MM.1S (cell line): ENCODE measurements at regions not wholly inside any gene's neighbourhood (a gene's known extent, or its start where the extent isn't known, plus 50 kb on each side); places are given as distances from the start of the nearest gene placed in this dataset.

Experiments
- DNase-seq: peaks from one replicate; pipeline ENCODE4 v3.0.0-alpha.2; 2015
- H2AFZ ChIP-seq: fragments of 300-600 bp; sonication (generic); 2 replicates; pipeline ENCODE4 v1.6.0; 2016; ENCODE audit warnings: antibody characterized with exemption, low read length
- H3F3A ChIP-seq: fragments of 300-600 bp; sonication (generic); 2 replicates; pipeline ENCODE4 v1.6.1; 2016; ENCODE audit warnings: mild to moderate bottlenecking, antibody characterized with exemption, low read length, moderate library complexity, mixed read lengths; ENCODE audit not compliant: insufficient read depth
- H3K27ac ChIP-seq: fragments of 300-600 bp; sonication (generic); 2 replicates; pipeline ENCODE4 v1.5.1; 2016; ENCODE audit warnings: mild to moderate bottlenecking, low read length
- H3K27me3 ChIP-seq: fragments of 300-600 bp; sonication (generic); replicated peaks from 2 replicates; pipeline ENCODE4 v1.6.0; 2016; ENCODE audit warnings: low read length; ENCODE audit not compliant: insufficient read depth
- H3K36me3 ChIP-seq: fragments of 300-600 bp; sonication (generic); replicated peaks from 2 replicates; pipeline ENCODE4 v1.6.1; 2016; ENCODE audit warnings: mild to moderate bottlenecking, low read length, mixed read lengths; ENCODE audit not compliant: insufficient read depth
- H3K4me1 ChIP-seq: fragments of 300-600 bp; sonication (generic); 2 replicates; pipeline ENCODE4 v1.6.1; 2016; ENCODE audit warnings: low read length, mixed read lengths
- H3K4me2 ChIP-seq: fragments of 300-600 bp; sonication (generic); 2 replicates; pipeline ENCODE4 v1.6.0; 2016; ENCODE audit warnings: low read depth, low read length
- H3K4me3 ChIP-seq: fragments of 300-600 bp; sonication (generic); 2 replicates; pipeline ENCODE4 v1.5.1; 2016; ENCODE audit warnings: low read length, mixed read lengths
- H3K79me2 ChIP-seq: fragments of 300-600 bp; sonication (generic); 2 replicates; pipeline ENCODE4 v1.6.1; 2016; ENCODE audit warnings: mixed run types, low read length, mixed read lengths
- H3K9ac ChIP-seq: fragments of 300-600 bp; sonication (generic); 2 replicates; pipeline ENCODE4 v1.6.1; 2016; ENCODE audit warnings: low read length, mixed read lengths
- H3K9me2 ChIP-seq: fragments of 300-600 bp; sonication (generic); replicated peaks from 2 replicates; pipeline ENCODE4 v1.6.1; 2016; ENCODE audit warnings: mild to moderate bottlenecking, low read length, mixed read lengths; ENCODE audit not compliant: insufficient read depth
- H3K9me3 ChIP-seq: fragments of 300-600 bp; sonication (generic); replicated peaks from 2 replicates; pipeline ENCODE4 v1.6.1; 2016; ENCODE audit warnings: mild to moderate bottlenecking, low read length, mixed read lengths; ENCODE audit not compliant: insufficient read depth
- H4K20me1 ChIP-seq: fragments of 300-600 bp; sonication (generic); 2 replicates; pipeline ENCODE4 v1.6.1; 2016; ENCODE audit warnings: mild to moderate bottlenecking, low read length, moderate library complexity, mixed read lengths; ENCODE audit not compliant: insufficient read depth
- CTCF ChIP-seq: fragments of 300-600 bp; sonication (generic); IDR thresholded peaks from 2 replicates; pipeline ENCODE4 v1.5.1; 2016; ENCODE audit warnings: antibody characterized with exemption, low read length, mixed read lengths
- EZH2 ChIP-seq: fragments of 300-600 bp; sonication (generic); optimal IDR thresholded peaks from 2 replicates; pipeline ENCODE3; 2017; ENCODE audit warnings: low read depth, mild to moderate bottlenecking, antibody characterized with exemption, low read length, mixed read lengths
- EZH2phosphoT487 ChIP-seq: fragments of 300-600 bp; sonication (generic); IDR thresholded peaks from 2 replicates; pipeline ENCODE4 v1.6.1; 2018; ENCODE audit warnings: antibody characterized with exemption, low read length

- no peaks in the 10 kb centered on the region for H3F3A ChIP-seq
- no peak overlapping the region for H3K9ac ChIP-seq
- TF ChIP-seq EZH2, result no peak
- TF ChIP-seq EZH2phosphoT487, result no peak
- TF ChIP-seq CTCF, result no peak
- no peaks in the 10 kb centered on the region for H3K9me3 ChIP-seq
- DNase-seq, result no peak
- H3K4me1 ChIP-seq, result peaks cover 5% of the 10 kb centered on the region
- H3K27ac ChIP-seq, result no peak overlapping the region
- H3K27me3 ChIP-seq, result no peaks in the 10 kb centered on the region
- H4K20me1 ChIP-seq, result no peaks in the 10 kb centered on the region
- H3K9me2 ChIP-seq, result no peaks in the 10 kb centered on the region
- H3K79me2 ChIP-seq, result no peaks in the 10 kb centered on the region
- no peak overlapping the region for H2AFZ ChIP-seq
- no peak overlapping the region for H3K4me3 ChIP-seq
- H3K4me2 ChIP-seq, result no peak overlapping the region
- H3K36me3 ChIP-seq, result no peaks in the 10 kb centered on the region
These were observed 132.3 kb upstream of the RIOK3 start for GRCh38 chr18:23320709-23321236.

GRCh38 chr18:23321996-23322395, 131.1 kb upstream of the RIOK3 start:
- H3K79me2 ChIP-seq, result no peaks in the 10 kb centered on the region
- H3K36me3 ChIP-seq, result no peaks in the 10 kb centered on the region
- TF ChIP-seq EZH2, result no peak
- no peak for TF ChIP-seq CTCF
- TF ChIP-seq EZH2phosphoT487, result no peak
- no peaks in the 10 kb centered on the region for H3K9me2 ChIP-seq
- H3F3A ChIP-seq, result no peaks in the 10 kb centered on the region
- H3K27me3 ChIP-seq, result no peaks in the 10 kb centered on the region
- H3K4me3 ChIP-seq, result no peak overlapping the region
- no peak overlapping the region for H3K4me2 ChIP-seq
- H4K20me1 ChIP-seq, result no peaks in the 10 kb centered on the region
- peaks cover 5% of the 10 kb centered on the region for H3K4me1 ChIP-seq
- H3K9me3 ChIP-seq, result no peaks in the 10 kb centered on the region
- H3K27ac ChIP-seq, result no peak overlapping the region
- no peak overlapping the region for H3K9ac ChIP-seq
- DNase-seq, result no peak
- H2AFZ ChIP-seq, result no peak overlapping the region

GRCh38 chr18:23324056-23324811, 128.9 kb upstream of the RIOK3 start:
- Histone ChIP-seq H3K9ac (no peak overlapping the region), H3K4me1 (peaks cover 5% of the 10 kb centered on the region), H3K27me3 (no peaks in the 10 kb centered on the region), H3K4me3 (no peak overlapping the region), H3K79me2 (no peaks in the 10 kb centered on the region), H3K4me2 (no peak overlapping the region), H3K9me2 (no peaks in the 10 kb centered on the region), H3K36me3 (no peaks in the 10 kb centered on the region), H3K27ac (no peak overlapping the region), H2AFZ (no peak overlapping the region), H3F3A (no peaks in the 10 kb centered on the region), H4K20me1 (no peaks in the 10 kb centered on the region), H3K9me3 (no peaks in the 10 kb centered on the region)
- no peak for TF ChIP-seq CTCF
- TF ChIP-seq EZH2phosphoT487, result no peak
- TF ChIP-seq EZH2, result no peak
- no peak for DNase-seq
